DMS153 treated with DMSO at 0.1 percent for 48 hours (cell line): ENCODE measurements at regions not wholly inside any gene's neighbourhood (a gene's known extent, or its start where the extent isn't known, plus 50 kb on each side); places are given as distances from the start of the nearest gene placed in this dataset.
"Not testable (repeated sequence)": the region's sequence is repeated elsewhere in the genome, so short reads cannot be mapped to it uniquely, and the experiment has no call there.

Source experiments
- DNase-seq: peaks from one replicate; lab custom pipeline; 2025; ENCODE audit not compliant: unreplicated experiment; lab: John Stamatoyannopoulos, UW

GRCh38 chr7:112668561-112668960 is 121.6 kb downstream of the TMEM168 start:
- no peak for DNase-seq

GRCh38 chr7:112669306-112669705 is 120.9 kb downstream of the TMEM168 start:
- DNase-seq: no peak

- no peak for DNase-seq
Measured at GRCh38 chr7:112670193-112670592, 120.0 kb downstream of the TMEM168 start.

GRCh38 chr7:112678626-112679025 is 111.6 kb downstream of the TMEM168 start:
- DNase-seq: no peak

GRCh38 chr7:112689466-112690177 is 100.6 kb downstream of the TMEM168 start:
- DNase-seq: not testable (repeated sequence)

- DNase-seq: no peak
Measured at GRCh38 chr7:112692333-112692732, 97.9 kb downstream of the TMEM168 start.

GRCh38 chr7:112697211-112697610 is 93.0 kb downstream of the TMEM168 start:
- not testable (repeated sequence) for DNase-seq

- DNase-seq: no peak
Measured at GRCh38 chr7:112699725-112700513, 90.3 kb downstream of the TMEM168 start.

GRCh38 chr7:112701456-112701855 is 88.7 kb downstream of the TMEM168 start:
- no peak for DNase-seq

GRCh38 chr7:112707655-112708054 is 82.5 kb downstream of the TMEM168 start:
- no peak for DNase-seq

- no peak for DNase-seq
Measured at GRCh38 chr7:112708236-112708635, 82.0 kb downstream of the TMEM168 start.
